GM12878 (cell line): ENCODE measurements at regions not wholly inside any gene's neighbourhood (a gene's known extent, or its start where the extent isn't known, plus 50 kb on each side); places are given as distances from the start of the nearest gene placed in this dataset.

Experiments used
- ATAC-seq: fragments of 200-7000 bp; cut with Tn5 transposase; 3 replicates; pipeline ENCODE4 v1.9.1; 2020; ENCODE audit warnings: mild to moderate bottlenecking, moderate library complexity
- BruUV-seq: library from RNA; stranded (reverse); fragments of 400-500 nt; replicated peaks from 2 replicates; lab custom pipeline; 2021; lab: Mats Ljungman, UMichigan
- CTCF ChIA-PET: fragments of 300-600 bp; sonication (Branson Sonifier 250); formaldehyde crosslinking; extraction: SDS; loops from one replicate; lab custom pipeline; 2021; ENCODE audit warnings: inconsistent platforms; lab: Yijun Ruan, JAX
- POLR2A ChIA-PET: fragments of 350-600 bp; formaldehyde crosslinking; extraction: SDS; loops from one replicate; lab custom pipeline; 2021; ENCODE audit warnings: inconsistent platforms; lab: Charles Lee
- RAD21 ChIA-PET: fragments of 300-600 bp; sonication (Branson Sonifier 250); formaldehyde crosslinking; loops from one replicate; lab custom pipeline; 2023; ENCODE audit warnings: antibody characterized with exemption; ENCODE audit not compliant: unreplicated experiment; lab: Charles Lee
- SMC1A ChIA-PET: fragments of 300-600 bp; sonication (Branson Sonifier 250); formaldehyde crosslinking; loops from one replicate; lab custom pipeline; 2023; ENCODE audit not compliant: unreplicated experiment, uncharacterized antibody; lab: Charles Lee
- DNase-seq: peaks from one replicate; pipeline ENCODE4 v3.0.0-alpha.2; 2011; ENCODE audit warnings: low read depth, low spot score
- FAIRE-seq: peaks from 3 replicates; lab custom pipeline; 2011; peaks lifted over from hg19 to GRCh38; lab: Jason Lieb, UNC
- H2AFZ ChIP-seq: 2 replicates; pipeline ENCODE4 v1.6.0; 2011; ENCODE audit warnings: low read depth, low read length, control low read depth; ENCODE audit not compliant: control insufficient read depth
- H3K27ac ChIP-seq: 2 replicates; pipeline ENCODE4 v1.5.1; 2011; ENCODE audit warnings: control low read depth; ENCODE audit not compliant: control insufficient read depth, insufficient read depth
- H3K27me3 ChIP-seq, 2 experiments: replicated peaks in 1 of 2; 2 replicates each; pipeline versions ENCODE4 v1.6.0 to v1.6.1; 2011; ENCODE audit warnings: low read length in 1 of 2; ENCODE audit not compliant: control insufficient read depth in 2 of 2, insufficient read depth in 2 of 2
- H3K36me3 ChIP-seq, 2 experiments: 2 replicates each; pipeline ENCODE4 v1.5.1; 2011; ENCODE audit warnings: low read length in 1 of 2; ENCODE audit not compliant: control insufficient read depth in 2 of 2, insufficient read depth in 2 of 2
- H3K4me1 ChIP-seq: 2 replicates; pipeline ENCODE4 v1.6.1; 2011; ENCODE audit warnings: mild to moderate bottlenecking, low read length, moderate library complexity, mixed read lengths; ENCODE audit not compliant: control insufficient read depth, insufficient read depth
- H3K4me2 ChIP-seq: 2 replicates; pipeline ENCODE4 v1.6.0; 2011; ENCODE audit warnings: control low read depth; ENCODE audit not compliant: control insufficient read depth, insufficient read depth
- H3K4me3 ChIP-seq: fragments of 200-600 bp; sonication (generic); 2 replicates; pipeline ENCODE4 v1.5.1; 2016
- H3K79me2 ChIP-seq: 2 replicates; pipeline ENCODE4 v1.6.0; 2011; ENCODE audit warnings: low read length; ENCODE audit not compliant: control insufficient read depth, insufficient read depth
- H3K9ac ChIP-seq: 2 replicates; pipeline ENCODE4 v1.8.0; 2011; ENCODE audit warnings: low read length, control low read depth, mixed read lengths; ENCODE audit not compliant: control insufficient read depth, insufficient read depth
- H3K9me3 ChIP-seq: replicated peaks from 3 replicates; pipeline ENCODE4 v1.5.1; 2011; ENCODE audit warnings: mild to moderate bottlenecking, low read length; ENCODE audit not compliant: control insufficient read depth, insufficient read depth
- H4K20me1 ChIP-seq: 2 replicates; pipeline ENCODE4 v1.6.0; 2011; ENCODE audit not compliant: control insufficient read depth, insufficient read depth
- CHD2 ChIP-seq: IDR thresholded peaks from 2 replicates; pipeline ENCODE4 v1.6.1; 2011; ENCODE audit warnings: low read depth, low read length, improper control_type of control experiment, borderline replicate concordance
- CREB1 ChIP-seq: IDR thresholded peaks from 2 replicates; pipeline ENCODE4 v1.6.1; 2012; ENCODE audit warnings: low read depth, mild to moderate bottlenecking, inconsistent platforms
- EGR1 ChIP-seq, 2 experiments: IDR thresholded peaks; 1 replicate in 1 of 2; 2 replicates in 1 of 2; pipeline ENCODE4 v1.6.1; 2011 to 2012; ENCODE audit warnings: low read depth in 2 of 2, low read length in 2 of 2, borderline replicate concordance in 1 of 2, mild to moderate bottlenecking in 1 of 2, moderate library complexity in 1 of 2
- FOS ChIP-seq: IDR thresholded peaks from 3 replicates; pipeline ENCODE4 v1.6.1; 2011; ENCODE audit warnings: borderline replicate concordance; ENCODE audit not compliant: insufficient read length; ENCODE audit errors: extremely low read depth
- GATAD2B ChIP-seq: fragments of 450-650 bp; conservative IDR thresholded peaks from 2 replicates; pipeline ENCODE4 v1.6.1; 2017; ENCODE audit warnings: low read depth, mild to moderate bottlenecking, moderate library complexity
- HCFC1 ChIP-seq: fragments of 150-350 bp; IDR thresholded peaks from 2 replicates; pipeline ENCODE4 v1.6.1; 2014; ENCODE audit warnings: low read length
- HDAC6 ChIP-seq: fragments of 200-600 bp; sonication (generic); IDR thresholded peaks from one replicate; pipeline ENCODE4 v1.8.0; 2017; ENCODE audit warnings: antibody characterized with exemption; ENCODE audit not compliant: unreplicated experiment
- MYB ChIP-seq: fragments of 150-350 bp; IDR thresholded peaks from 2 replicates; pipeline ENCODE4 v1.6.1; 2014; ENCODE audit warnings: mild to moderate bottlenecking, low read depth, low read length, borderline replicate concordance
- NFXL1 ChIP-seq: fragments of 450-650 bp; IDR thresholded peaks from 2 replicates; pipeline ENCODE4 v1.6.1; 2017; ENCODE audit warnings: antibody characterized with exemption, mild to moderate bottlenecking, borderline replicate concordance
- NRF1 ChIP-seq: conservative IDR thresholded peaks from 2 replicates; pipeline ENCODE4 v1.6.1; 2011; ENCODE audit warnings: mild to moderate bottlenecking, low read depth, low read length, improper control_type of control experiment
- RAD51 ChIP-seq: fragments of 450-650 bp; IDR thresholded peaks from 2 replicates; pipeline ENCODE4 v1.6.1; 2016; ENCODE audit warnings: moderate library complexity, mild to moderate bottlenecking, inconsistent platforms
- STAT1 ChIP-seq: fragments of 450-650 bp; conservative IDR thresholded peaks from 2 replicates; pipeline ENCODE4 v1.6.1; 2014; ENCODE audit warnings: antibody characterized with exemption, mild to moderate bottlenecking
- WGBS: methylation state at CpG from one replicate; pipeline ENCODE4 v1.1.6; 2016; ENCODE audit warnings: low lambda C conversion rate; ENCODE audit not compliant: insufficient replicate concordance, insufficient coverage; ENCODE audit errors: missing lambda C conversion rate; 5-methylcytosine and 5-hydroxymethylcytosine counted together
- in situ Hi-C: fragments of 300-500 bp; cut with MboI; formaldehyde crosslinking; loops from 9 replicates; pipeline ENCODE4 v1.14.3; 2018; ENCODE audit warnings: mixed read lengths
- intact Hi-C: fragments of 100-400 bp; cut with micrococcal nuclease; formaldehyde crosslinking; loops from one replicate; pipeline ENCODE4 v1.14.2; 2022; ENCODE audit not compliant: unreplicated experiment
- TF ChIP-seq, protein P1 (sequence below): fragments of 450-650 bp; IDR thresholded peaks from 2 replicates; pipeline ENCODE4 v1.6.1; 2016; ENCODE audit warnings: mild to moderate bottlenecking
- TF ChIP-seq, protein P2 (sequence below): fragments of 450-650 bp; IDR thresholded peaks from 2 replicates; pipeline ENCODE4 v1.6.1; 2017; ENCODE audit warnings: mild to moderate bottlenecking
- TF ChIP-seq, protein P3 (sequence below): fragments of 450-650 bp; IDR thresholded peaks from 2 replicates; pipeline ENCODE4 v1.6.1; 2017; ENCODE audit warnings: antibody characterized with exemption, mild to moderate bottlenecking, moderate library complexity
- TF ChIP-seq, protein P4 (sequence below): fragments of 450-650 bp; IDR thresholded peaks from 2 replicates; pipeline ENCODE4 v1.6.1; 2017; ENCODE audit warnings: borderline replicate concordance
- TF ChIP-seq, protein P5 (sequence below): fragments of 150-350 bp; IDR thresholded peaks from 2 replicates; pipeline ENCODE4 v1.6.1; 2014; ENCODE audit warnings: mild to moderate bottlenecking, low read depth, low read length

DNA sequence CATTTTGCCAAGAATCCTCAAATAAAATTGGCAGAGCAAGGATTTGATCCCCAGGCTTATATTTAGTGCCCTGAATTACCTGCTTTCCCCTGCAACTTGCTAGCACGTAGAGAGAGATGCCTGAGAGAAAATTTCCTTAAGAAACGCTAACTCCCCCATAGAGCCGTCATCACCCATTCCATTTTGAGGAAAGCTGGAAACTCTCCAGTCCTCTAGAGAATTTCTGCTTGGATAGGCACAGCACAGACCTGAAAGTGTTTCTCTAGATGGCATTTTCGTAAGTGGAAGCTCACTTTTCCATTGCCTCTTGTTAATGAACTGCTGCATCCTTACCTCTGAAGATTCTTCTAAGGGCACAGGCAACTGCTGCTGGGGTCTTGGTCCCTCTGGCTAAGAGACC, 277.8 kb upstream of the SIX2 start:
- Histone ChIP-seq H3K27me3 (no peaks in the 10 kb centered on the region; a peak in 1 of 4 replicates), H3K79me2 (no peaks in the 10 kb centered on the region), H4K20me1 (no peaks in the 10 kb centered on the region), H3K27ac (no peak overlapping the region), H3K4me1 (peaks cover 9% of the 10 kb centered on the region), H3K9me3 (no peaks in the 10 kb centered on the region), H3K9ac (no peak overlapping the region), H2AFZ (no peak overlapping the region), H3K4me2 (no peak overlapping the region), H3K4me3 (no peak overlapping the region), H3K36me3 (no peaks in the 10 kb centered on the region)
- ATAC-seq (no peak), FAIRE-seq (no peak), DNase-seq (no peak)
- in situ Hi-C loops: loop anchor here (5.0 kb wide), 1 partner anchor 50 kb away; no protein-coding TSS in a partner anchor
- RAD21 ChIA-PET: no interaction called here
- TF ChIP-seq STAT1 (no peak), HDAC6 (no peak), RAD51 (no peak), NFXL1 (no peak), CHD2 (no peak), GATAD2B (no peak), HCFC1 (no peak), EGR1 (IDR thresholded peaks at IDR 0.05; ENCODE audit: borderline replicate concordance in 1 of 2, low read depth in 2 of 2, low read length in 2 of 2) (no peak), FOS (no peak), NRF1 (no peak), CREB1 (no peak), MYB (no peak)
- TF ChIP-seq, protein P1, sequence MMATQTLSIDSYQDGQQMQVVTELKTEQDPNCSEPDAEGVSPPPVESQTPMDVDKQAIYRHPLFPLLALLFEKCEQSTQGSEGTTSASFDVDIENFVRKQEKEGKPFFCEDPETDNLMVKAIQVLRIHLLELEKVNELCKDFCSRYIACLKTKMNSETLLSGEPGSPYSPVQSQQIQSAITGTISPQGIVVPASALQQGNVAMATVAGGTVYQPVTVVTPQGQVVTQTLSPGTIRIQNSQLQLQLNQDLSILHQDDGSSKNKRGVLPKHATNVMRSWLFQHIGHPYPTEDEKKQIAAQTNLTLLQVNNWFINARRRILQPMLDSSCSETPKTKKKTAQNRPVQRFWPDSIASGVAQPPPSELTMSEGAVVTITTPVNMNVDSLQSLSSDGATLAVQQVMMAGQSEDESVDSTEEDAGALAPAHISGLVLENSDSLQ: no peak
- TF ChIP-seq, protein P2, sequence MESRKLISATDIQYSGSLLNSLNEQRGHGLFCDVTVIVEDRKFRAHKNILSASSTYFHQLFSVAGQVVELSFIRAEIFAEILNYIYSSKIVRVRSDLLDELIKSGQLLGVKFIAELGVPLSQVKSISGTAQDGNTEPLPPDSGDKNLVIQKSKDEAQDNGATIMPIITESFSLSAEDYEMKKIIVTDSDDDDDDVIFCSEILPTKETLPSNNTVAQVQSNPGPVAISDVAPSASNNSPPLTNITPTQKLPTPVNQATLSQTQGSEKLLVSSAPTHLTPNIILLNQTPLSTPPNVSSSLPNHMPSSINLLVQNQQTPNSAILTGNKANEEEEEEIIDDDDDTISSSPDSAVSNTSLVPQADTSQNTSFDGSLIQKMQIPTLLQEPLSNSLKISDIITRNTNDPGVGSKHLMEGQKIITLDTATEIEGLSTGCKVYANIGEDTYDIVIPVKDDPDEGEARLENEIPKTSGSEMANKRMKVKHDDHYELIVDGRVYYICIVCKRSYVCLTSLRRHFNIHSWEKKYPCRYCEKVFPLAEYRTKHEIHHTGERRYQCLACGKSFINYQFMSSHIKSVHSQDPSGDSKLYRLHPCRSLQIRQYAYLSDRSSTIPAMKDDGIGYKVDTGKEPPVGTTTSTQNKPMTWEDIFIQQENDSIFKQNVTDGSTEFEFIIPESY: no peak
- TF ChIP-seq, protein P3, sequence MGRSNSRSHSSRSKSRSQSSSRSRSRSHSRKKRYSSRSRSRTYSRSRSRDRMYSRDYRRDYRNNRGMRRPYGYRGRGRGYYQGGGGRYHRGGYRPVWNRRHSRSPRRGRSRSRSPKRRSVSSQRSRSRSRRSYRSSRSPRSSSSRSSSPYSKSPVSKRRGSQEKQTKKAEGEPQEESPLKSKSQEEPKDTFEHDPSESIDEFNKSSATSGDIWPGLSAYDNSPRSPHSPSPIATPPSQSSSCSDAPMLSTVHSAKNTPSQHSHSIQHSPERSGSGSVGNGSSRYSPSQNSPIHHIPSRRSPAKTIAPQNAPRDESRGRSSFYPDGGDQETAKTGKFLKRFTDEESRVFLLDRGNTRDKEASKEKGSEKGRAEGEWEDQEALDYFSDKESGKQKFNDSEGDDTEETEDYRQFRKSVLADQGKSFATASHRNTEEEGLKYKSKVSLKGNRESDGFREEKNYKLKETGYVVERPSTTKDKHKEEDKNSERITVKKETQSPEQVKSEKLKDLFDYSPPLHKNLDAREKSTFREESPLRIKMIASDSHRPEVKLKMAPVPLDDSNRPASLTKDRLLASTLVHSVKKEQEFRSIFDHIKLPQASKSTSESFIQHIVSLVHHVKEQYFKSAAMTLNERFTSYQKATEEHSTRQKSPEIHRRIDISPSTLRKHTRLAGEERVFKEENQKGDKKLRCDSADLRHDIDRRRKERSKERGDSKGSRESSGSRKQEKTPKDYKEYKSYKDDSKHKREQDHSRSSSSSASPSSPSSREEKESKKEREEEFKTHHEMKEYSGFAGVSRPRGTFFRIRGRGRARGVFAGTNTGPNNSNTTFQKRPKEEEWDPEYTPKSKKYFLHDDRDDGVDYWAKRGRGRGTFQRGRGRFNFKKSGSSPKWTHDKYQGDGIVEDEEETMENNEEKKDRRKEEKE: no peak
- TF ChIP-seq, protein P4, sequence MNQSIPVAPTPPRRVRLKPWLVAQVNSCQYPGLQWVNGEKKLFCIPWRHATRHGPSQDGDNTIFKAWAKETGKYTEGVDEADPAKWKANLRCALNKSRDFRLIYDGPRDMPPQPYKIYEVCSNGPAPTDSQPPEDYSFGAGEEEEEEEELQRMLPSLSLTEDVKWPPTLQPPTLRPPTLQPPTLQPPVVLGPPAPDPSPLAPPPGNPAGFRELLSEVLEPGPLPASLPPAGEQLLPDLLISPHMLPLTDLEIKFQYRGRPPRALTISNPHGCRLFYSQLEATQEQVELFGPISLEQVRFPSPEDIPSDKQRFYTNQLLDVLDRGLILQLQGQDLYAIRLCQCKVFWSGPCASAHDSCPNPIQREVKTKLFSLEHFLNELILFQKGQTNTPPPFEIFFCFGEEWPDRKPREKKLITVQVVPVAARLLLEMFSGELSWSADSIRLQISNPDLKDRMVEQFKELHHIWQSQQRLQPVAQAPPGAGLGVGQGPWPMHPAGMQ: no peak
- TF ChIP-seq, protein P5, sequence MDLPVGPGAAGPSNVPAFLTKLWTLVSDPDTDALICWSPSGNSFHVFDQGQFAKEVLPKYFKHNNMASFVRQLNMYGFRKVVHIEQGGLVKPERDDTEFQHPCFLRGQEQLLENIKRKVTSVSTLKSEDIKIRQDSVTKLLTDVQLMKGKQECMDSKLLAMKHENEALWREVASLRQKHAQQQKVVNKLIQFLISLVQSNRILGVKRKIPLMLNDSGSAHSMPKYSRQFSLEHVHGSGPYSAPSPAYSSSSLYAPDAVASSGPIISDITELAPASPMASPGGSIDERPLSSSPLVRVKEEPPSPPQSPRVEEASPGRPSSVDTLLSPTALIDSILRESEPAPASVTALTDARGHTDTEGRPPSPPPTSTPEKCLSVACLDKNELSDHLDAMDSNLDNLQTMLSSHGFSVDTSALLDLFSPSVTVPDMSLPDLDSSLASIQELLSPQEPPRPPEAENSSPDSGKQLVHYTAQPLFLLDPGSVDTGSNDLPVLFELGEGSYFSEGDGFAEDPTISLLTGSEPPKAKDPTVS: no peak
- CTCF ChIA-PET: interaction anchor here (0.8 kb wide), 1 partner anchor 29 kb away, joined by 4 read pairs; no protein-coding TSS in a partner anchor
- SMC1A ChIA-PET: interaction anchor here (1.3 kb wide), 1 partner anchor 9 kb away, joined by 4 read pairs; no protein-coding TSS in a partner anchor
- POLR2A ChIA-PET: no interaction called here
- no TSS peak for BruUV-seq
- intact Hi-C loops: no loop called here
- 48% methylated on average over 4 of the region's 4 CpGs for WGBS
